HFF-Myc (cell line): ENCODE measurements at regions not wholly inside any gene's neighbourhood (a gene's known extent, or its start where the extent isn't known, plus 50 kb on each side); places are given as distances from the start of the nearest gene placed in this dataset.

Experiments used
- DNase-seq: peaks from one replicate; pipeline ENCODE4 v3.0.0-alpha.2; 2011; ENCODE audit warnings: low read depth; ENCODE audit errors: extremely low read depth
- H3K4me3 ChIP-seq: replicated peaks from 2 replicates; pipeline ENCODE4 v1.5.1; 2011; ENCODE audit warnings: low read depth, mild to moderate bottlenecking, control low read depth, low read length
- TF ChIP-seq, protein P1 (sequence below): IDR thresholded peaks from 2 replicates; pipeline ENCODE4 v1.5.1; 2012; ENCODE audit warnings: mild to moderate bottlenecking, low read depth, low read length, control low read depth; ENCODE audit errors: missing control alignments

DNA sequence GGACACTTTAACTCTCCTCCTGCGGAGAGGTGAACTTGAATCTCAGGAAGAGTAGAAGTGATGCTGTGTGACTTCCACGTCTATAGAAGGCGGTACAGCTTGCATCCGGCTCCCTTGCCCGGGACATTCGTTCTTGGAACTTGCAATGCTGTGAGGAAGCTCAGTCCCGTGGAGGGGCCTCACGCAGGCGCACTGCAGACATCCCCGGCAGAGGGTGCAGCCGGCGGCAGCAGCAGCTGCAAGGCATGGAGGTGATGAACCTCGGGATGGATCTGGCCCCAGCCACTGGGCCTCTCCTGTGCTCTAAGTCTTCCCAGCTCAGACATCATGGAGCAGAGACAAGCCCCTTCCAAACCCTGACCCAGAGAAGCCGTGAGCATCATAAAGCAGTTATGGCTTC, 61.8 kb upstream of the SOD1 start:
- no peak overlapping the region for H3K4me3 ChIP-seq
- no peak for DNase-seq
- TF ChIP-seq, protein P1, sequence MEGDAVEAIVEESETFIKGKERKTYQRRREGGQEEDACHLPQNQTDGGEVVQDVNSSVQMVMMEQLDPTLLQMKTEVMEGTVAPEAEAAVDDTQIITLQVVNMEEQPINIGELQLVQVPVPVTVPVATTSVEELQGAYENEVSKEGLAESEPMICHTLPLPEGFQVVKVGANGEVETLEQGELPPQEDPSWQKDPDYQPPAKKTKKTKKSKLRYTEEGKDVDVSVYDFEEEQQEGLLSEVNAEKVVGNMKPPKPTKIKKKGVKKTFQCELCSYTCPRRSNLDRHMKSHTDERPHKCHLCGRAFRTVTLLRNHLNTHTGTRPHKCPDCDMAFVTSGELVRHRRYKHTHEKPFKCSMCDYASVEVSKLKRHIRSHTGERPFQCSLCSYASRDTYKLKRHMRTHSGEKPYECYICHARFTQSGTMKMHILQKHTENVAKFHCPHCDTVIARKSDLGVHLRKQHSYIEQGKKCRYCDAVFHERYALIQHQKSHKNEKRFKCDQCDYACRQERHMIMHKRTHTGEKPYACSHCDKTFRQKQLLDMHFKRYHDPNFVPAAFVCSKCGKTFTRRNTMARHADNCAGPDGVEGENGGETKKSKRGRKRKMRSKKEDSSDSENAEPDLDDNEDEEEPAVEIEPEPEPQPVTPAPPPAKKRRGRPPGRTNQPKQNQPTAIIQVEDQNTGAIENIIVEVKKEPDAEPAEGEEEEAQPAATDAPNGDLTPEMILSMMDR = no peak

DNA sequence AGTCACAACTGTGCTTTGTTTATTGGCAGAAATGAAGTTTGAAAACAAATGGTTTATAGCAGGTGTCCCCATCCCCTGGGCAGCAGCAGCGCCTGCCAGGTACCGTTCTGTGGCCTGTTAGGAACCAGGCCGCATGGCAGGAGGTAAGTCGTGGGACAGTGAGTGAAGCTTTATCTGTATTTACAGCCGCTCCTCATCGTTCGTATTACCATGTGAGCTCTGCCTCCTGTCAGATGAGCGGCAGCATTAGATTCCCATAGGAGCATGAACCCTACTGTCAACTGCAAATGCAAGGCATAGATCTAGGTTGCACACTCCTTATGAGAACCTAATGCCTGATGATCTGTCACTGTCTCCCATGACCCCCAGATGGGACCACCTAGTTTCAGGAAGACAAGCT, 63.4 kb upstream of the SOD1 start:
- TF ChIP-seq, protein P1 = no peak
- DNase-seq = no peak
- no peak overlapping the region for H3K4me3 ChIP-seq

DNA sequence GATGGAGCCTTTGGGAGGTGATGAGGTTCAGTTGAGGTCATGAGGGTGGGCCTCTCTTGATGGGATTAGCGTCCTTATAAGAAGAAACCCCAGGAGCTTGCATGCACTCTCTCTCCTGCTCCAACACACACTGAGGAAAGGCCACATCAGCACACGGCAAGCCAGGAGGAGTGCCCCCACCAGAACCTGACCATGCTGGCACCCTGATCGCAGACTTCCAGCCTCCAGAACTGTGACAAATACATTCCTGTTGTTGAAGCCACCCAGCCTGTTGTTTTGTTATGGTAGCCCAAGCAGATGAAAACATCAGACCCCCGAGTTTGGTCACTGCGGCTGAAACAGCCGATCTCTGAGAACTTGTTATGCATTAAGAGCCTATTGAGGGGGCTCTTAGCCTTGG, 64.8 kb upstream of the SOD1 start:
- DNase-seq = no peak
- no peak overlapping the region for H3K4me3 ChIP-seq

DNA sequence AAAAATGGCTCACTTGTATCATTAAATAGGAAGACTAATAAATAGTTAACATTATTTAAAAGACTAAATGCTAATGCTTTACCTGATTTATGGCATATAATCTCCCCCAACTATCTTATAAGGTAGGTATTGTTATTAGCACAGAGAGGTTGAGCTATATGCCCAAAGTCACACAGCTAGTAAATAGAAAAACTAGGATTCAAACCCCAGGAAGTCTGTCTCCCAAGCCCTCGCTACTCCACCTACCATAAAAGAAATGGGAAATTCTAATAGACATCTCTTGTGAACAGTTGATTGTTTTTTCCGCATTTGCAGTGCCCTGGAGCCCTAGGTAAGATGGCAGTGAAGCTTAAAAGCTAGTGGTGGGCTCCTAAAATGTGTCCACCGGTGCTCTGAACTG, 65.2 kb upstream of the SOD1 start:
- DNase-seq = no peak
- TF ChIP-seq, protein P1 = no peak
- H3K4me3 ChIP-seq = no peak overlapping the region

More for the DNA sequence above, 64.8 kb upstream of the SOD1 start:
- TF ChIP-seq, protein P1 = no peak

DNA sequence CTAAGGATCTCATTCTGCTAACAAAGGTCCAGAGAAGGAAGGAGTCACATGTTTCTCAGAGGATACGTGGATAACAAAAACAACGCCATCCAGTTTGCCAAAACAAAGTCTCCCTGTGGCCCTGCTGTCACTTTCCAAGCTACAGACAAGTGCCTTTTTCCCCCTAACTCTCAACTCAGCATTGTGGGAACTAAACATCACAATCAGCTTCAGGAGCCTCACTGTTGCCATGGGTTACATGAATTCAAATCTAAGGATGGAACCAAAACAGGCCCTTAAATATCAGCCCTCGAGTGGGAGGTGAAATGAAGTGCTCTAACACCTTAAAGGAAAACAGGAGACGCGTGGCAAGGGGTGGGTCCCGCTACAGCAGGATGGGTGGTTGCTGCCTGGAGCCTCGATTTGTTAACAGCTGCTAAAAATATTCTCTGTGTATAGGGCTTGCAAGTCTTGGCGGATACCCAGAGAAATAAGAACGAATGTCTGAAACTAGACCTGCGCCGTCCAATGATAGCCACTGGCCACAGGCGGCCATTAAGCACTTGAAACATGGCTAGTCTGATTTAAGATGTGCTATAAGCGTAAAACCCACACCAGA, 66.4 kb upstream of the SOD1 start:
- TF ChIP-seq, protein P1 = no peak
- H3K4me3 ChIP-seq = no peak overlapping the region
- DNase-seq = no peak

DNA sequence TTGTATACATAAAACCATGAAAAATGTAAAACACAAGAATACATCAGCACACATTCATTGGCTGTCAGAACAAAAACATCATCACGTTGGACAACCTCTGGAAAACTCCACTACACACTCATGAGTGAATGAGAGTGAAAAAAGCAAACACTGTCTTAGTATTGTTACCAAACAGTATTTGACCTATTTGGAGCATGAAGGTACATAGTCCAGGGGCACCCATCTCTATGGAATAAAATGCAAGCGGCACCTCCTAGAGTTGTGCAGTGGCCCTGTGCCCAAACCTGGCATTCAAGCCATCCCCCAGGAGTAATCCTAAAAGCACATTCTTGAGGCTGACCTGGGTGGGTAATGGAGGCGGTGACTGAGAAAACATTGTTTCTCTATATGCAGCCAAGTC, 67.0 kb upstream of the SOD1 start:
- TF ChIP-seq, protein P1 = no peak
- DNase-seq = no peak
- H3K4me3 ChIP-seq = no peak overlapping the region

DNA sequence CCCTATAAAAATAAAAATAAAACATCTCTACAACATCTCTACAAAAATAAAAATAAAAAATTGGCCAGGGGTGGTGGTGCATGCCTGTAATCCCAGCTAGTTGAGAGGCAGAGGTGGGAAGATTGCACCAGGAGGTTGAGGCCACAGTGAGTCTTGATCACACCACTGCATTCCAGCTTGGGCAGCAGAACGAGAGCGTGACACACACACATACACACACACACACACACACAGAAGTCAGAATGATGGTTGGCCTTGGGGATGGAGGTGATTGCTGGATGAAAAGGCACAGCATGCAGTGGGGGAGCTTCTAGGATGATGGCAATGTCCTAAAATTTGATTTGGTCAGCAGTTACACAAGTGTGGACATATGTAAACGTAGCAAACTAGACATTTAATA, 69.7 kb upstream of the SOD1 start:
- no peak for DNase-seq
- no peak overlapping the region for H3K4me3 ChIP-seq
- TF ChIP-seq, protein P1 = no peak
